ENCODE measurements at regions not wholly inside any gene's neighbourhood (a gene's known extent, or its start where the extent isn't known, plus 50 kb on each side); places are given as distances from the start of the nearest gene placed in this dataset.

GRCh38 chr10:30248728-30249127 is 100.3 kb downstream of the MTPAP start:
- ATAC-seq, result no peak
- TF ChIP-seq ZNF8 (CRISPR knock-in tag; IDR thresholded peaks at IDR 0.05), result no peak
- no peak for TF ChIP-seq CSDC2 (CRISPR knock-in tag; IDR thresholded peaks at IDR 0.05)
- TF ChIP-seq OSR1 (CRISPR knock-in tag; IDR thresholded peaks at IDR 0.05), result no peak
- TF ChIP-seq ZNF565 (CRISPR knock-in tag; conservative IDR thresholded peaks at IDR 0.05; ENCODE audit: low read depth), result no peak
- no peak for TF ChIP-seq CREB5 (CRISPR knock-in tag; IDR thresholded peaks at IDR 0.05; ENCODE audit: low read depth)
- no peak for TF ChIP-seq ESRRG (CRISPR knock-in tag; IDR thresholded peaks at IDR 0.05)
- no peak for TF ChIP-seq ZFP30 (CRISPR knock-in tag; IDR thresholded peaks at IDR 0.05)
- TF ChIP-seq CSRNP3 (CRISPR knock-in tag; IDR thresholded peaks at IDR 0.05), result no peak

- TF ChIP-seq TSHZ2 (CRISPR knock-in tag; IDR thresholded peaks at IDR 0.05) (no peak), OSR1 (CRISPR knock-in tag; IDR thresholded peaks at IDR 0.05) (no peak), ZC3H10 (CRISPR knock-in tag; IDR thresholded peaks at IDR 0.05) (no peak), CSDC2 (CRISPR knock-in tag; IDR thresholded peaks at IDR 0.05) (no peak), RARB (CRISPR knock-in tag; IDR thresholded peaks at IDR 0.05) (no peak), ESRRG (CRISPR knock-in tag; IDR thresholded peaks at IDR 0.05) (no peak), BACH2 (CRISPR knock-in tag; IDR thresholded peaks at IDR 0.05; ENCODE audit: borderline replicate concordance) (no peak), ISL1 (CRISPR knock-in tag; IDR thresholded peaks at IDR 0.05) (no peak), GLIS3 (CRISPR knock-in tag; IDR thresholded peaks at IDR 0.05) (no peak), TCF4 (CRISPR knock-in tag; IDR thresholded peaks at IDR 0.05; ENCODE audit: borderline replicate concordance) (no peak), ZNF8 (CRISPR knock-in tag; IDR thresholded peaks at IDR 0.05) (no peak)
- ATAC-seq, result no peak
Measured at GRCh38 chr10:30247704-30248103, 101.4 kb downstream of the MTPAP start.

- ATAC-seq, result no peak
- TF ChIP-seq ZNF70 (CRISPR knock-in tag; IDR thresholded peaks at IDR 0.05) (no peak), ZNF8 (CRISPR knock-in tag; IDR thresholded peaks at IDR 0.05) (no peak), TOX (CRISPR knock-in tag; IDR thresholded peaks at IDR 0.05; ENCODE audit: borderline replicate concordance) (no peak), CSDC2 (CRISPR knock-in tag; IDR thresholded peaks at IDR 0.05) (no peak), PATZ1 (CRISPR knock-in tag; IDR thresholded peaks at IDR 0.05; ENCODE audit: borderline replicate concordance) (no peak), CREB5 (CRISPR knock-in tag; IDR thresholded peaks at IDR 0.05; ENCODE audit: low read depth) (no peak), ESRRG (CRISPR knock-in tag; IDR thresholded peaks at IDR 0.05) (no peak), CSRNP3 (CRISPR knock-in tag; IDR thresholded peaks at IDR 0.05) (no peak), TCF4 (CRISPR knock-in tag; IDR thresholded peaks at IDR 0.05; ENCODE audit: borderline replicate concordance) (no peak), ARNTL (CRISPR knock-in tag; IDR thresholded peaks at IDR 0.05; ENCODE audit: borderline replicate concordance, low read depth) (no peak), ZC3H10 (CRISPR knock-in tag; IDR thresholded peaks at IDR 0.05) (no peak), POU6F1 (CRISPR knock-in tag; IDR thresholded peaks at IDR 0.05; ENCODE audit: borderline replicate concordance, low read depth) (no peak), TSHZ2 (CRISPR knock-in tag; IDR thresholded peaks at IDR 0.05) (no peak), ZFP30 (CRISPR knock-in tag; IDR thresholded peaks at IDR 0.05) (no peak), SNAI2 (CRISPR knock-in tag; IDR thresholded peaks at IDR 0.05) (no peak), GLIS3 (CRISPR knock-in tag; IDR thresholded peaks at IDR 0.05) (no peak), OSR1 (CRISPR knock-in tag; IDR thresholded peaks at IDR 0.05) (no peak)
Measured at GRCh38 chr10:30241422-30242110, 107.5 kb downstream of the MTPAP start.

Data from SK-N-SH treated with all-trans-retinoic acid at 6 μM for 48 hours (cell line).